ENCODE measurements at regions not wholly inside any gene's neighbourhood (a gene's known extent, or its start where the extent isn't known, plus 50 kb on each side); places are given as distances from the start of the nearest gene placed in this dataset.

DNA sequence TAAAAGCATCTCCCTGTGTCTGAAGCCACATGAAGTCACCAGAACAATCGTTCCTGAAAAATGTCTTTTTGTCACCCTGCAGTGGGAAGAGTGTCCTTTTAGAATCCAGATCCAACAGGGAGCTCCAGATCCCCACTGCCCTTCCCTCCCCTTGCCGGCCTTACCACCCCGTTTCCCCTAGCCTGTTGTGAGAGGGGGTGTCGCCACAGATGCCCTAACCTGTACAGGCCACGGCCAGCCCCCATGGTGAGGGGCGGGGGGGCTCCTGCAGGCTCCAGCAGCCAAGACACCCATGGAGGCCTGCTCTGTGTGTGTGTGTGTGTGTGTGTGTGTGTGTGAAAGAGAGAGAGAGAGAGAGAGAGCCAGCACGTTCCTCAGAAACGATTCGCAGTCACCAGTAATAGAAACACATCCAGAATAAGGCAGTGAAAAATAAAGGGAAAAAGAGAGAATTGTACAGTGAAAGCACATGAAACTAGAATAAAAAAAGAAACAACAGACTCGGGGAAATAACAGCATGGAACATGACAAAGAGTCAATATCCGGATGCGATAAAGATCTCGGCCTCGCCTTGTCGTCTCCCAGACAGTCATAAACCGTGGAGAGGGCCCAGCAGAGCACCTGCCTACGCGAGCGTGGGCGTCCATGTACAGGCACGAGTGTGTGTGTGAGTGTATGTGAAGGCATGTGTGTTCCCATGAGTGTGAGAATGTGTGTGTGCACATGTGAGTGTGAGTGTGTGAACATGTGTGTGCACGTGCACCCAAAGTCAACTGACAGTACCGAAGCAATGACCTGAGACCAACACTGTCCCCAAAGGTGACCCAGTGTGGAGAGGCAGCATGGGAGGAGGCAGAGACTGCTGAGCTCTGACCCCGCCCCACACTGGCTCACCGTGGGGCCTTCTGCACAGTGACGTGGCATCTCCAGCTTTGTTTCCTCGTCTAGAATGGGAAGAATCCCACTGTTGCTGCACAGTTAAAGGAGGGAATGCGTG, 303.8 kb downstream of the NPHP4 start:
- TF ChIP-seq CTCF (IDR thresholded peaks at IDR 0.05; ENCODE audit: extremely low read depth, low read depth, low read length) = no peak
- no peaks in the 10 kb centered on the region for H3K4me1 ChIP-seq (ENCODE audit: insufficient read depth, low read length)
- H3K79me2 ChIP-seq (ENCODE audit: insufficient read depth, low read length) = no peaks in the 10 kb centered on the region
- H3K4me2 ChIP-seq (ENCODE audit: insufficient read depth, low read length) = no peak overlapping the region
- no peak overlapping the region for H3K27ac ChIP-seq (ENCODE audit: low read depth, low read length)
- no peak overlapping the region for H3K4me3 ChIP-seq (ENCODE audit: insufficient read depth, low read length)
- no peaks in the 10 kb centered on the region for H4K20me1 ChIP-seq (ENCODE audit: insufficient read depth, low read length)
- no peaks in the 10 kb centered on the region for H3K9me3 ChIP-seq (ENCODE audit: low read depth, low read length)
- DNase-seq (ENCODE audit: insufficient read length, low spot score, missing footprints) = no peak
- H3K36me3 ChIP-seq (ENCODE audit: insufficient read depth, low read length) = no peaks in the 10 kb centered on the region
- no peak overlapping the region for H2AFZ ChIP-seq (ENCODE audit: low read length)
- no peaks in the 10 kb centered on the region for H3K27me3 ChIP-seq (ENCODE audit: insufficient read depth, low read length)

GRCh38 chr1:5686925-5687706, 305.1 kb downstream of the NPHP4 start:
- H3K9me3 ChIP-seq (ENCODE audit: low read depth, low read length) = no peaks in the 10 kb centered on the region
- no peak for DNase-seq (ENCODE audit: insufficient read length, low spot score, missing footprints)
- no peaks in the 10 kb centered on the region for H3K36me3 ChIP-seq (ENCODE audit: insufficient read depth, low read length)
- H3K79me2 ChIP-seq (ENCODE audit: insufficient read depth, low read length) = no peaks in the 10 kb centered on the region
- no peak overlapping the region for H3K27ac ChIP-seq (ENCODE audit: low read depth, low read length)
- no peak overlapping the region for H2AFZ ChIP-seq (ENCODE audit: low read length)
- no peaks in the 10 kb centered on the region for H3K4me1 ChIP-seq (ENCODE audit: insufficient read depth, low read length)
- H4K20me1 ChIP-seq (ENCODE audit: insufficient read depth, low read length) = no peaks in the 10 kb centered on the region
- TF ChIP-seq CTCF (IDR thresholded peaks at IDR 0.05; ENCODE audit: extremely low read depth, low read depth, low read length) = no peak
- no peak overlapping the region for H3K4me3 ChIP-seq (ENCODE audit: insufficient read depth, low read length)
- H3K27me3 ChIP-seq (ENCODE audit: insufficient read depth, low read length) = no peaks in the 10 kb centered on the region
- no peak overlapping the region for H3K4me2 ChIP-seq (ENCODE audit: insufficient read depth, low read length)

- no peak overlapping the region for H3K4me2 ChIP-seq (ENCODE audit: insufficient read depth, low read length)
- H3K9me3 ChIP-seq (ENCODE audit: low read depth, low read length) = no peaks in the 10 kb centered on the region
- no peak overlapping the region for H2AFZ ChIP-seq (ENCODE audit: low read length)
- no peaks in the 10 kb centered on the region for H3K79me2 ChIP-seq (ENCODE audit: insufficient read depth, low read length)
- no peaks in the 10 kb centered on the region for H3K27me3 ChIP-seq (ENCODE audit: insufficient read depth, low read length)
- no peaks in the 10 kb centered on the region for H3K4me1 ChIP-seq (ENCODE audit: insufficient read depth, low read length)
- H3K4me3 ChIP-seq (ENCODE audit: insufficient read depth, low read length) = no peak overlapping the region
- DNase-seq (ENCODE audit: insufficient read length, low spot score, missing footprints) = no peak
- no peaks in the 10 kb centered on the region for H4K20me1 ChIP-seq (ENCODE audit: insufficient read depth, low read length)
- H3K27ac ChIP-seq (ENCODE audit: low read depth, low read length) = no peak overlapping the region
- no peaks in the 10 kb centered on the region for H3K36me3 ChIP-seq (ENCODE audit: insufficient read depth, low read length)
- no peak for TF ChIP-seq CTCF (IDR thresholded peaks at IDR 0.05; ENCODE audit: extremely low read depth, low read depth, low read length)
These were observed 306.0 kb downstream of the NPHP4 start for GRCh38 chr1:5686195-5686594.
